Mesothelial cell of epicardium (in vitro differentiated cells): ENCODE measurements at regions not wholly inside any gene's neighbourhood (a gene's known extent, or its start where the extent isn't known, plus 50 kb on each side); places are given as distances from the start of the nearest gene placed in this dataset.
"Not testable (repeated sequence)": the region's sequence is repeated elsewhere in the genome, so short reads cannot be mapped to it uniquely, and the experiment has no call there.

Experiments
- DNase-seq, 2 experiments: peaks; one replicate each; pipeline ENCODE4 v3.0.0; 2021; ENCODE audit warnings: low spot score in 2 of 2; ENCODE audit not compliant: unreplicated experiment in 2 of 2
- H3K27ac Mint-ChIP-seq: 2 replicates; pipeline ENCODE4 v1.8.0; 2021; ENCODE audit warnings: mixed read lengths
- H3K27me3 Mint-ChIP-seq: 2 replicates; pipeline ENCODE4 v1.8.0; 2021; ENCODE audit warnings: low read depth, mixed read lengths
- H3K36me3 Mint-ChIP-seq: 2 replicates; pipeline ENCODE4 v1.8.0; 2021; ENCODE audit warnings: mixed read lengths
- H3K4me1 Mint-ChIP-seq: 2 replicates; pipeline ENCODE4 v1.8.0; 2021; ENCODE audit warnings: mixed read lengths
- H3K4me3 Mint-ChIP-seq: 2 replicates; pipeline ENCODE4 v1.8.0; 2021; ENCODE audit warnings: mild to moderate bottlenecking, moderate library complexity, mixed read lengths
- H3K9me3 Mint-ChIP-seq: 2 replicates; pipeline ENCODE4 v1.8.0; 2021; ENCODE audit warnings: mixed read lengths
- CTCF ChIP-seq: fragments of 200-600 bp; sonication (generic); IDR thresholded peaks from one replicate; pipeline ENCODE4 v1.5.0; 2021; ENCODE audit warnings: antibody characterized with exemption; ENCODE audit not compliant: unreplicated experiment

GRCh38 chr7:145831616-145832206 lies 284.9 kb upstream of the CNTNAP2 start:
- Mint-ChIP-seq H3K4me3 (no peak overlapping the region), H3K9me3 (peaks cover 17% of the 10 kb centered on the region), H3K4me1 (no peaks in the 10 kb centered on the region), H3K27me3 (no peaks in the 10 kb centered on the region), H3K27ac (no peak overlapping the region), H3K36me3 (no peaks in the 10 kb centered on the region)
- TF ChIP-seq CTCF, result no peak
- DNase-seq, result no peak

- H3K9me3 Mint-ChIP-seq, result peaks cover 21% of the 10 kb centered on the region
- no peak for DNase-seq
- no peak for TF ChIP-seq CTCF
Observed at GRCh38 chr7:145817687-145818086, 298.9 kb upstream of the CNTNAP2 start.

GRCh38 chr7:145812218-145812617 lies 304.4 kb upstream of the CNTNAP2 start:
- TF ChIP-seq CTCF, result no peak
- DNase-seq, result no peak
- peaks cover 4% of the 10 kb centered on the region for H3K9me3 Mint-ChIP-seq
- H3K4me3 Mint-ChIP-seq, result no peak overlapping the region
- no peaks in the 10 kb centered on the region for H3K4me1 Mint-ChIP-seq
- no peaks in the 10 kb centered on the region for H3K27me3 Mint-ChIP-seq
- H3K27ac Mint-ChIP-seq, result no peak overlapping the region
- no peaks in the 10 kb centered on the region for H3K36me3 Mint-ChIP-seq

More at GRCh38 chr7:145817687-145818086, 298.9 kb upstream of the CNTNAP2 start:
- Mint-ChIP-seq H3K4me1 (no peaks in the 10 kb centered on the region), H3K27ac (no peak overlapping the region), H3K36me3 (no peaks in the 10 kb centered on the region), H3K27me3 (no peaks in the 10 kb centered on the region), H3K4me3 (no peak overlapping the region)

DNA sequence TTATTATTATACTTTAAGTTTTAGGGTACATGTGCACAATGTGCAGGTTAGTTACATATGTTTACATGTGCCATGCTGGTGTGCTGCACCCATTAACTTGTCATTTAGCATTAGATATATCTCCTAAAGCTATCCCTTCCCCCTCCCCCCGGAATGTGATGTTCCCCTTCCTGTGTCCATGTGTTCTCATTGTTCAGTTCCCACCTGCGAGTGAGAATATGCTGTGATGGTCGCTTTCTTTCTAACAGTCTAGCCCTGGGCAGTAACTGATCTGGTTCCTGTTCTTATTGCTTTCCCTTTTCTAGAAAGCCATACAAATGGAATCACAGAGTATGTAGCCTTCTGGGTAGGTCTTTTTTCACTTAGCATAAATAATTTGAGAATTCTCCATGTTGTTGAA lies 311.1 kb upstream of the CNTNAP2 start:
- not testable (repeated sequence) for H3K27me3 Mint-ChIP-seq, H3K36me3 Mint-ChIP-seq, H3K4me3 Mint-ChIP-seq, H3K9me3 Mint-ChIP-seq, H3K27ac Mint-ChIP-seq, DNase-seq, H3K4me1 Mint-ChIP-seq

DNA sequence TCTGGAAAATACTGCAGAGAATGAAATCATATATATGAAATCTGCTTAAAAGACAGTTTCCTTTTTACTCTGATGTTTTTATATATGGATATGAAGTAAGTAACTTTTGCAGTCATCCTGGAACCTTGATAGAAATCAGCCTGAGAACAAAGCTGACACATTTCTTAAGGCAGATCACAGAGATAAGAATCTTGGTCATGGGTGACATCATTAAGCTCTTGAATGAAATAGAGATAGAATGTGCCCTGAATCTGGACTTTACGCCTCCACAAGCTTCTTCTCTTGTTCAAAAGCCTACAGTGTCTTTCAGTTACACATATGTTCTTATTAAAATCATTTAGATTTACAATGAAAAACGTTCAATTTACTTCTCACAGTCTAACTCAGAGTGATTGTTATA lies 319.1 kb upstream of the CNTNAP2 start:
- Mint-ChIP-seq H3K9me3 (no peaks in the 10 kb centered on the region), H3K27me3 (no peaks in the 10 kb centered on the region), H3K4me3 (no peak overlapping the region), H3K4me1 (no peaks in the 10 kb centered on the region), H3K27ac (no peak overlapping the region), H3K36me3 (no peaks in the 10 kb centered on the region)
- no peak for DNase-seq
- TF ChIP-seq CTCF, result no peak

DNA sequence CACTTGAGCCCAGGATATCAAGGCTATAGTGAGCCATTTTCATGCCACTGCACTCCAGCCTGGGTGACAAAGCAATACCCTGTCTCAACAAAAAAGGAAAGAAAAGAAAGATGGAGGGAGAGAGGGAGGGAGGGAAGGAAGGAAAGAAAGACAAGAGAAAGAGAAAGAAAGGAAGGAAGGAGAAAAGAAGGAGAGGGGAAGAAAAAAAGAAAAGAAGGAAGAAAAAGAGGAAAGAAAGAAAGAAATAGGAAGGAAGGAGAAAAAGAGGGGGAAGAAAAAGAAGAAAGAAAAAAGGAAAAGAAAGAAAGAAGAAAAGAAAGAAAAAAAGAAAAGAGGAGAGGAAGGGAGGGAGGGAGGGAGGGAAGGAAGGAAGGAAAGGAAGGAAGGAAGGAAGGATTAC lies 321.5 kb upstream of the CNTNAP2 start:
- H3K27ac Mint-ChIP-seq, result no peak overlapping the region
- no peaks in the 10 kb centered on the region for H3K27me3 Mint-ChIP-seq
- H3K4me3 Mint-ChIP-seq, result no peak overlapping the region
- no peaks in the 10 kb centered on the region for H3K9me3 Mint-ChIP-seq
- no peak for TF ChIP-seq CTCF
- H3K4me1 Mint-ChIP-seq, result no peaks in the 10 kb centered on the region
- H3K36me3 Mint-ChIP-seq, result no peaks in the 10 kb centered on the region
- DNase-seq, result no peak
